GM13976 (cell line): ENCODE measurements at regions not wholly inside any gene's neighbourhood (a gene's known extent, or its start where the extent isn't known, plus 50 kb on each side); places are given as distances from the start of the nearest gene placed in this dataset.

Source experiments
- DNase-seq: peaks from one replicate; pipeline ENCODE4 v3.0.0; 2012; ENCODE audit warnings: low spot score
- in situ Hi-C: fragments of 300-500 bp; cut with MboI; formaldehyde crosslinking; loops from one replicate; pipeline ENCODE4 v1.12.0; 2022; ENCODE audit warnings: low sequenced_read_pairs, mixed read lengths, inconsistent platforms; ENCODE audit not compliant: unreplicated experiment
- TF ChIP-seq, protein P1 (sequence below): IDR thresholded peaks from 2 replicates; pipeline ENCODE4 v1.5.1; 2012; ENCODE audit warnings: borderline replicate concordance, mild to moderate bottlenecking; ENCODE audit not compliant: insufficient read depth; ENCODE audit errors: extremely low read depth, missing control alignments, control extremely low read depth

GRCh38 chr6:112660626-112661025 is 313.5 kb downstream of the RFPL4B start:
- in situ Hi-C loops: no loop called here
- TF ChIP-seq, protein P1, sequence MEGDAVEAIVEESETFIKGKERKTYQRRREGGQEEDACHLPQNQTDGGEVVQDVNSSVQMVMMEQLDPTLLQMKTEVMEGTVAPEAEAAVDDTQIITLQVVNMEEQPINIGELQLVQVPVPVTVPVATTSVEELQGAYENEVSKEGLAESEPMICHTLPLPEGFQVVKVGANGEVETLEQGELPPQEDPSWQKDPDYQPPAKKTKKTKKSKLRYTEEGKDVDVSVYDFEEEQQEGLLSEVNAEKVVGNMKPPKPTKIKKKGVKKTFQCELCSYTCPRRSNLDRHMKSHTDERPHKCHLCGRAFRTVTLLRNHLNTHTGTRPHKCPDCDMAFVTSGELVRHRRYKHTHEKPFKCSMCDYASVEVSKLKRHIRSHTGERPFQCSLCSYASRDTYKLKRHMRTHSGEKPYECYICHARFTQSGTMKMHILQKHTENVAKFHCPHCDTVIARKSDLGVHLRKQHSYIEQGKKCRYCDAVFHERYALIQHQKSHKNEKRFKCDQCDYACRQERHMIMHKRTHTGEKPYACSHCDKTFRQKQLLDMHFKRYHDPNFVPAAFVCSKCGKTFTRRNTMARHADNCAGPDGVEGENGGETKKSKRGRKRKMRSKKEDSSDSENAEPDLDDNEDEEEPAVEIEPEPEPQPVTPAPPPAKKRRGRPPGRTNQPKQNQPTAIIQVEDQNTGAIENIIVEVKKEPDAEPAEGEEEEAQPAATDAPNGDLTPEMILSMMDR: no peak
- no peak for DNase-seq

DNA sequence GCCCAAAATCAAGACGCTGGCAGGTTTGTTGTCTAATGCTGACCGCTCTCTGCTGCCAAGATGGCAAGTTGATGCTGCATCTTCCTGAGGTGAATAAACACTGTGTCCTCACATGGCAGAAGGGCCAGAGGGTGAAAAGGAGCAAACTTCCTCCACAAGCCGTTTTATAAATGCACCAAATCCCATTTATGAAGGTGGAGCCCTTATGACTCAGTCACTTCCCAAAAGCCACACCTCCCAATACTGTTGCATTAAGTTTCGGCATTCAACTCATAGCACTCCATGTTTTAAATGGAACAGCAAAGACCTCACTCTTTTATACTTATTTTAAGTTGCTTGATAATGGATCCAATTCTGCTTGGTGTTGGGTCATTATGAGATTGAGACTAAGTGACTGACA is 316.6 kb downstream of the RFPL4B start:
- TF ChIP-seq, protein P1: no peak
- in situ Hi-C loops: no loop called here
- DNase-seq: no peak

GRCh38 chr6:112665114-112665513 is 318.0 kb downstream of the RFPL4B start:
- DNase-seq: no peak
- TF ChIP-seq, protein P1: no peak
- in situ Hi-C loops: no loop called here

- in situ Hi-C loops: no loop called here
- no peak for DNase-seq
- TF ChIP-seq, protein P1: no peak
Measured at GRCh38 chr6:112665815-112666214, 318.7 kb downstream of the RFPL4B start.

DNA sequence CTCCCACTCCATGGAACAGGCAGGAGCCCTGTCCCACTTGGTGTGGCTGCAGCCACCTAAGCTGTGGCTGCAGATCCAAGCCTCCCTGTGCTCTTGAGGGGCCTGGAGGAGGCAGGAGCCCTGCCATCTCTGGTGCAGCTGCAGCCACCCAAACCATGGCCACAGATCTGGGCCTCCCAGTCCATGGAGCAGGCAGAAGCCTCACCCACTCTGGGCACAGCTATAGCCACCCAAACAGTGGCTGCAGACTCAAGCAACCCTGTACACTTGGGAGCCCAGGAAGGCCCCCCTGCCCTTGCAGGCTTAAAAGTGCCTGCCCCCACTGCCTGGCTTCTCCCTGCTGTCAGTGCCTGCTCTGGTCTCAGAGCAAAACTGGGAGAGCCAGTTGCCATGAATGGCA is 320.3 kb downstream of the RFPL4B start:
- TF ChIP-seq, protein P1: no peak
- in situ Hi-C loops: no loop called here
- no peak for DNase-seq

- in situ Hi-C loops: no loop called here
- DNase-seq: no peak
- TF ChIP-seq, protein P1: no peak
Measured at GRCh38 chr6:112680091-112680490, 333.0 kb downstream of the RFPL4B start.

GRCh38 chr6:112682071-112682470 is 334.9 kb downstream of the RFPL4B start:
- in situ Hi-C loops: no loop called here
- no peak for DNase-seq
- TF ChIP-seq, protein P1: no peak
